Smooth muscle cell (in vitro differentiated cells): ENCODE measurements at regions not wholly inside any gene's neighbourhood (a gene's known extent, or its start where the extent isn't known, plus 50 kb on each side); places are given as distances from the start of the nearest gene placed in this dataset.

ENCODE experiments used
- DNase-seq: peaks from one replicate; lab custom pipeline; 2025; ENCODE audit not compliant: unreplicated experiment; lab: John Stamatoyannopoulos, UW
- H2AFZ ChIP-seq: fragments of 200-600 bp; sonication (generic); 2 replicates; pipeline ENCODE4 v1.6.0; 2016; ENCODE audit warnings: antibody characterized with exemption, low read depth, mild to moderate bottlenecking
- H3F3A ChIP-seq: fragments of 200-600 bp; sonication (generic); 2 replicates; pipeline ENCODE4 v1.6.0; 2017; ENCODE audit warnings: antibody characterized with exemption, low read depth
- H3K27ac ChIP-seq: fragments of 200-600 bp; sonication (generic); 2 replicates; pipeline ENCODE4 v1.5.1; 2016; ENCODE audit warnings: low read depth, mild to moderate bottlenecking
- H3K27me3 ChIP-seq: fragments of 200-600 bp; sonication (generic); 2 replicates; pipeline ENCODE4 v1.6.1; 2016; ENCODE audit warnings: low read depth, mild to moderate bottlenecking
- H3K36me3 ChIP-seq: fragments of 200-600 bp; sonication (generic); 2 replicates; pipeline ENCODE4 v1.5.1; 2016; ENCODE audit warnings: low read depth
- H3K4me1 ChIP-seq: fragments of 200-600 bp; sonication (generic); 2 replicates; pipeline ENCODE4 v1.5.1; 2016; ENCODE audit warnings: low read depth
- H3K4me2 ChIP-seq: fragments of 200-600 bp; sonication (generic); 2 replicates; pipeline ENCODE4 v1.6.0; 2016; ENCODE audit warnings: mild to moderate bottlenecking
- H3K4me3 ChIP-seq: fragments of 200-600 bp; sonication (generic); 2 replicates; pipeline ENCODE4 v1.5.1; 2016; ENCODE audit warnings: mild to moderate bottlenecking
- H3K79me2 ChIP-seq: fragments of 200-600 bp; sonication (generic); 2 replicates; pipeline ENCODE4 v1.6.0; 2016; ENCODE audit warnings: low read depth, mild to moderate bottlenecking
- H3K9ac ChIP-seq: fragments of 200-600 bp; sonication (generic); 2 replicates; pipeline ENCODE4 v1.6.0; 2016; ENCODE audit warnings: low read depth
- H3K9me3 ChIP-seq: fragments of 200-600 bp; sonication (generic); replicated peaks from 2 replicates; pipeline ENCODE4 v1.5.1; 2016; ENCODE audit warnings: low read depth
- H4K20me1 ChIP-seq: fragments of 200-600 bp; sonication (generic); 2 replicates; pipeline ENCODE4 v1.6.0; 2016; ENCODE audit warnings: low read depth
- WGBS: methylation state at CpG from one replicate; pipeline ENCODE4 v1.1.7; 2016; ENCODE audit warnings: low lambda C conversion rate; 5-methylcytosine and 5-hydroxymethylcytosine counted together
- TF ChIP-seq, protein P1 (sequence below): fragments of 200-600 bp; sonication (generic); IDR thresholded peaks from 2 replicates; pipeline ENCODE4 v1.5.1; 2017; ENCODE audit warnings: borderline replicate concordance, mild to moderate bottlenecking, antibody characterized with exemption; ENCODE audit not compliant: insufficient read depth, poor library complexity, severe bottlenecking

DNA sequence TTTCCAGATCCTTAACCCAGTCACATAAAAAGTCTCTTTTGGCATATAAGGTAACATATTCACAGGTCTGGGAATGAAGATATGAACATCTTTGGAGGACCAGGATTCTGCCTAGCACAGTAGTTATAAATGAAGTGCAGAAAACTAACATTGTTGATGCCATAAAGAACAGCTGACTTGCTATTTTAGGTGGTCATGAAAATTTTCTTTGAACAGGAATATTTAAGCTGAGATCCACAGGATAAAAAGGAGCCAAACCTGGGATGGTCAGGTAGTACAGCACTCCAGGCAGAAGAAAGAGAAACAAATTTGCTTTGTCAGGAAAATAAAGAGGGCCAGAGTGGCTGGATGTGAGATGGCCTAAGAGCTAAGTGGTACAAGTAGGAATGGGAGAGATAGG is 80.0 kb downstream of the CENPW start:
- TF ChIP-seq, protein P1, sequence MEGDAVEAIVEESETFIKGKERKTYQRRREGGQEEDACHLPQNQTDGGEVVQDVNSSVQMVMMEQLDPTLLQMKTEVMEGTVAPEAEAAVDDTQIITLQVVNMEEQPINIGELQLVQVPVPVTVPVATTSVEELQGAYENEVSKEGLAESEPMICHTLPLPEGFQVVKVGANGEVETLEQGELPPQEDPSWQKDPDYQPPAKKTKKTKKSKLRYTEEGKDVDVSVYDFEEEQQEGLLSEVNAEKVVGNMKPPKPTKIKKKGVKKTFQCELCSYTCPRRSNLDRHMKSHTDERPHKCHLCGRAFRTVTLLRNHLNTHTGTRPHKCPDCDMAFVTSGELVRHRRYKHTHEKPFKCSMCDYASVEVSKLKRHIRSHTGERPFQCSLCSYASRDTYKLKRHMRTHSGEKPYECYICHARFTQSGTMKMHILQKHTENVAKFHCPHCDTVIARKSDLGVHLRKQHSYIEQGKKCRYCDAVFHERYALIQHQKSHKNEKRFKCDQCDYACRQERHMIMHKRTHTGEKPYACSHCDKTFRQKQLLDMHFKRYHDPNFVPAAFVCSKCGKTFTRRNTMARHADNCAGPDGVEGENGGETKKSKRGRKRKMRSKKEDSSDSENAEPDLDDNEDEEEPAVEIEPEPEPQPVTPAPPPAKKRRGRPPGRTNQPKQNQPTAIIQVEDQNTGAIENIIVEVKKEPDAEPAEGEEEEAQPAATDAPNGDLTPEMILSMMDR, result no peak
- H3K27ac ChIP-seq, result no peak overlapping the region
- no peaks in the 10 kb centered on the region for H3K9me3 ChIP-seq
- no peak overlapping the region for H3K9ac ChIP-seq
- no peaks in the 10 kb centered on the region for H3K36me3 ChIP-seq
- H4K20me1 ChIP-seq, result no peaks in the 10 kb centered on the region
- no peaks in the 10 kb centered on the region for H3F3A ChIP-seq
- H2AFZ ChIP-seq, result no peak overlapping the region
- no peak overlapping the region for H3K4me2 ChIP-seq
- no peak for DNase-seq
- H3K27me3 ChIP-seq, result no peaks in the 10 kb centered on the region
- no peaks in the 10 kb centered on the region for H3K79me2 ChIP-seq
- no peaks in the 10 kb centered on the region for H3K4me1 ChIP-seq
- H3K4me3 ChIP-seq, result no peak overlapping the region

GRCh38 chr6:126422912-126423311 is 83.0 kb downstream of the CENPW start:
- H3K9me3 ChIP-seq, result no peaks in the 10 kb centered on the region
- H2AFZ ChIP-seq, result no peak overlapping the region
- no peaks in the 10 kb centered on the region for H3K36me3 ChIP-seq
- H3K79me2 ChIP-seq, result no peaks in the 10 kb centered on the region
- no peaks in the 10 kb centered on the region for H3K27me3 ChIP-seq
- no peaks in the 10 kb centered on the region for H4K20me1 ChIP-seq
- H3F3A ChIP-seq, result no peaks in the 10 kb centered on the region
- no peak for DNase-seq
- no peaks in the 10 kb centered on the region for H3K4me1 ChIP-seq
- H3K4me3 ChIP-seq, result no peak overlapping the region
- H3K27ac ChIP-seq, result no peak overlapping the region
- WGBS, result 83% methylated on average over 2 of the region's 2 CpGs
- TF ChIP-seq, protein P1, result no peak
- no peak overlapping the region for H3K4me2 ChIP-seq
- H3K9ac ChIP-seq, result no peak overlapping the region

DNA sequence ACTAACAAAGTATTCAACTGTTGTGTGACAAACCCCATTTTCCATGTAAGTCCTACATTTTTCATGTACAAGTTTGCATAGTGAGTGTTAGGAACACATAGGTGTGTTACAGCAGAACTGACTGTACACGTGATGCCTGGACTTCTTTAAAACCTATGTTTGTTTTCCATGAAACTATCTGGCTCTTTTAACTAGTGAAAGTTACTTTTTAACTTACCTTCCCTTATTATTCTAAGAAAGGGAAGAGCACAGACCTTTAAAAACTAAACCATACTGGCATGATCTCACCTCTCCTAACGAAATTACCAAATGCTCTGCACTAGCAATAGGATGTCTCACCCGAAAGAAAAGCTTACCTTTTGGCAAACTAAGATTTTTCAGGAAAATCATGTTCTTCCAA is 87.8 kb downstream of the CENPW start:
- Histone ChIP-seq H3K79me2 (no peaks in the 10 kb centered on the region), H3K4me2 (no peak overlapping the region), H3F3A (no peaks in the 10 kb centered on the region), H3K9ac (no peak overlapping the region), H3K9me3 (no peaks in the 10 kb centered on the region), H3K36me3 (no peaks in the 10 kb centered on the region), H3K4me1 (no peaks in the 10 kb centered on the region), H3K27ac (no peak overlapping the region), H4K20me1 (no peaks in the 10 kb centered on the region), H2AFZ (no peak overlapping the region), H3K27me3 (no peaks in the 10 kb centered on the region), H3K4me3 (no peak overlapping the region)
- WGBS, result 90% methylated on average over 3 of the region's 3 CpGs
- DNase-seq, result no peak
- TF ChIP-seq, protein P1, result no peak

DNA sequence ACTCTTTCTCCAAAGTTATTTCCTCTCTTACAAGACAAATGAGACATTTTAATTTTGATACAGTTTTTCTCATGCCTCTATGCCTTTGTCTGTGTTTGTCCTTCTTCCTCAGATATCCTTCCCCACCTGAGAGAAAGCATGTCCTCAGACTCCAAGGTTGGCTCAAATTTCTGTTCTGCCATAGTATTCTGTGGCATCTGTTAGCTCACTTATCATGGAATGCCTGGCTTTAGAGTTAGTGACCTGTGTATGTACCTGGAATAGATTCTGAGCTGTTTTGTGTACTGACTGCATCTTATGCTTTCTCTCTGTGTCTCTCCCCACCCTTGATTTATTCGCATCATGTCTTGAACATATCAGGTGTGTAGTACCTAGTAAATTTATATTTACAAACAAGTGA is 90.0 kb downstream of the CENPW start:
- Histone ChIP-seq H2AFZ (no peak overlapping the region), H3F3A (no peaks in the 10 kb centered on the region), H3K36me3 (no peaks in the 10 kb centered on the region), H3K27ac (no peak overlapping the region), H3K9ac (no peak overlapping the region), H3K9me3 (no peaks in the 10 kb centered on the region), H3K4me2 (no peak overlapping the region), H4K20me1 (no peaks in the 10 kb centered on the region), H3K4me3 (no peak overlapping the region), H3K27me3 (no peaks in the 10 kb centered on the region), H3K4me1 (no peaks in the 10 kb centered on the region), H3K79me2 (no peaks in the 10 kb centered on the region)
- 97% methylated on average over 1 of the region's 1 CpG for WGBS
- DNase-seq, result no peak
- TF ChIP-seq, protein P1, result no peak
